ENCODE measurements at regions not wholly inside any gene's neighbourhood (a gene's known extent, or its start where the extent isn't known, plus 50 kb on each side); places are given as distances from the start of the nearest gene placed in this dataset.

DNA sequence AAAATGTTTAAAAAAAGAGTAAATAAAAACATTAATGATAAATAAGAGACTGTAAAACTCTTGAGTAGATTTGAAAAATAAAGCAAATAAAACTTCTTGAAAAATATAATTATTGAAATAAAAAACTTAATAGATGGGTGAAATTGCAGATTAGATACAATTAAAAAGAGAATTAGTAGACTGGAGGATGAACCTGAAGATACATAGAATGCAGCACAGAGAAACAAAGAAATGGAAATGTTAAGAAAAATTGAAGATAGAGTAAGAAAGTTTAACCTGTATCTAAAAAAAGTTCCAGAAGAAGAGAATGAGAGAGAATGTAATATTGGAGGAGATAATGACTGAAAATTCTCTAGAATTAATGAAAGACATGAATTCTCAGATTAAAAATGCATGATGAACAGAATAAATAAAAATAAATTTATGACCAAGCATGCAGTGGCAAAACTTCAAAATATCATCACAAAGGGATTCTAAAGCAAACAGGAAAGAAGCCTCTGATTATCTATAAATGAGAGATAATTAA, 438.1 kb upstream of the CLINT1 start:
- DNase-seq: no peak
- no peak for ATAC-seq

GRCh38 chr5:158294701-158295100, 435.8 kb upstream of the CLINT1 start:
- ATAC-seq (no peak), DNase-seq (no peak)

GRCh38 chr5:158292981-158293380, 434.0 kb upstream of the CLINT1 start:
- no peak for ATAC-seq
- no peak for DNase-seq

- DNase-seq: no peak
- ATAC-seq: no peak
Observed at GRCh38 chr5:158289967-158290366, 431.0 kb upstream of the CLINT1 start.

DNA sequence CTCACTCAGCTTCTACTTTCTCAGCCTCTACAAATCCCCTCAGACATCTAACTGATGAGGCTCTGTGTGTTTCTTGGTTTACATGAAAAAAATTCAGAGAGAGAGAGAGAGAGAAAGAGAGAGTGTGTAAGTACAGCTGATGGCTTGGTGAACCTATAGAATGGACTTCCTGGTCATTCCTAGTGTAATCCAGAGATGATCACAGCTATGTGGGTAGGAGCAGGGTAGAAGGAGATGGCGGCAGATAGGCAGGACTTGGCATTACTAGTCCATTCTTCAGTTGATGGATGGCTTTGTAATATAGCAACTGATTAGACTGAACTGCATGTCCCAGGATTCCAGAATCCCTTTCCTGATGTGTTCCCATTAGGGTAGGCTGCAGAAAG, 429.3 kb upstream of the CLINT1 start:
- DNase-seq: no peak
- ATAC-seq: no peak

DNA sequence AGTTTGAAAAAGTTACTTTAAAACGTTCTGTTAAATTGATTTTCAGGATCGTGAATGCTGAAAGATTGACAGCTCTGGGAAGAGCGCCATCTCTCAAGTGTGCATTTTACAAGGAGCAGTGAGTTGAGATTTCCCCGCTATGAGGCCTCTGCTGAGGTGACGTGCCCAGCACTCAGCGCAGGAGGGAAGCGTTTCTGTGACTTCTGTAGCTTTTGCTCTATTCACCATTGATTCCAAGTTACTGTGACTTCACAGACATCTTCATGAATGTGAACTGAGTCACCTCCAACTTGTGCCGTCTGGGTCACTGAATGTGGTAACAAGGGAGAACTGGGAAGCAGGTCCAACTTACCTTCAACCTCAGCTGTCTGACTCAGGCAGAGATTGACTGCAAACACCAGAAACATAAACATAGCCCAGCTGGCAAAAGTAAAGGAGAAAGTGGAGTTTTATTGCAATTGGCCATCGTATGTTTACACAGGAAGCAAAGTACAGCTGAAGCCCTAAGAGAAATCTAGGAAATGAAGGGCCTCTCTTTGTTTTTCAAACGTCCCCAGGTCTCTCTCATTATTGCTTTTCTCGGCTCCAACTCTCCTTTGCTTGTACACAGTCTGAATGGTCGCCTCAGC, 428.8 kb upstream of the CLINT1 start:
- DNase-seq (no peak), ATAC-seq (no peak)

DNA sequence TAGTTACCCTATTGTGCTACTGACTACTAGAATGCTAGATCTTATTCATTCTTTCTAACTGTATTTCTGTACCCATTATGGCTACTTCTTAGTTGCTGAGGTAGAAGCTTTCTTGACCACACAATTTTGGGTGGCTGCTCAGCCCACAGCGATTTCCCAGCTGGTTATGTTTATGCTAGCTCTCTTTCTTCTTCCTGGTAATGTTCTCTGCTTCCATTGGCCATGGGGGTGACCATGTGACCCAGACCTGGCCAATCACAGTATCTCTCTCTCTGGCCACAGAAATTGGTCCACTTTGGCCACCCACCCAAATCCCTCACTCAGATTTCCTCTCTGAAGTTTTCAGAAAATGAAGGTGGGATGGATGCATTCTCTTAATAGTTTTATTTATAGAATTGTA, 427.9 kb upstream of the CLINT1 start:
- no peak for ATAC-seq
- no peak for DNase-seq

GRCh38 chr5:158285698-158286097, 426.8 kb upstream of the CLINT1 start:
- DNase-seq (no peak), ATAC-seq (no peak)

GRCh38 chr5:158284242-158284641, 425.3 kb upstream of the CLINT1 start:
- no peak for DNase-seq
- no peak for ATAC-seq

- ATAC-seq (no peak), DNase-seq (no peak)
Observed at GRCh38 chr5:158283397-158283796, 424.5 kb upstream of the CLINT1 start.

DNA sequence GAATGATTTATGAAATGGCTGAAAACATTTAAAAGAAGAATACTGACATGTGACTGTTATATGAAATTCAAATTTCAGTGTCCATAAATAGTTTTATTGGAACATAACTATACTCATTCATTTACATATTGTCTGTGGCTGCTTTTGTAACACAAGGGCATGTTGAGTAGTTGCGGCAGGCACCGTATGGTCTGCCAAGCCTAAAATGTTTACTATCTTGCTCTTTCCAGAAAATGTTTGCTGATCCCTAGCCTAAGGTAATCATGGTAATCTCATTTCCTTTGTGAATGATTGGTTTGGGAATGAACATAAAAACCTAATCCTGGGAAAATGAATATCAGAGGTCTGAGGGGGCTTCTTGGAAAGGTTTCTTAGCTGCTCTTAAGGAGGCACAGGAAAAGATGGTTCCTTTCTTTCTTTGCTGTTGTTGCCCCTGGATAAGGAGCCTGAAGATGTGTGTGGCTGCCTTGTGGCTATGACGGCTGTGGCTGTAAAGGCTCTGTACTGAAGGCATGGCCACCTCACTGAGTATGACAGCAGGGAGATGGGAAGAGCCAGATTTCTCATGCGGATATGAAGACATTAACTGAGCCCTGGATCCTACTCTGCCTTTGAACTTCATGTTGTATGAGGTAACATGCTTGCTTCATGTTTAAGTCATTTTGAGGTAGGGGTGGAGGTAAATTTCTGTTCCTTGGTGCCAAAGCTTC, 419.4 kb upstream of the CLINT1 start:
- DNase-seq: no peak
- ATAC-seq: no peak

DNA sequence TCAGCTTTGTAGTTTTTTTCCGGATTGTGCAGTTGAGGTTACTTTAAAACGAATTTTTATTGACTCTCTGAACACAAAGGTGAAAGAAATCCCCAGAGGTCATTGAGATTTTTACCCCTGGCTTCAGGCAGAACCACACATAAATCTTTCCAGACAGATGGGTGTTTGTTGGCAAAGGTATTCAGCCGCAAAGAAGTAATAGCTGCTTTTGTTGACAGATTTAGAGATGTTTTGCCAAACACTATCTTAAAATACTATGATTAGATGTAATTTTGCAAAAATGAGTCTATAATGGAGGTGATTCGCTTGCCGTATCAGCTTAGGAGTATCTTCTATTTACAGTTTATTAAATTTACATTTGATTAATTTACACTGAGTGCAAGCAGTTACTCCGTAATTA, 418.3 kb upstream of the CLINT1 start:
- DNase-seq (no peak), ATAC-seq (no peak)

- DNase-seq: no peak
- no peak for ATAC-seq
Observed at GRCh38 chr5:158276692-158277091, 417.7 kb upstream of the CLINT1 start.

DNA sequence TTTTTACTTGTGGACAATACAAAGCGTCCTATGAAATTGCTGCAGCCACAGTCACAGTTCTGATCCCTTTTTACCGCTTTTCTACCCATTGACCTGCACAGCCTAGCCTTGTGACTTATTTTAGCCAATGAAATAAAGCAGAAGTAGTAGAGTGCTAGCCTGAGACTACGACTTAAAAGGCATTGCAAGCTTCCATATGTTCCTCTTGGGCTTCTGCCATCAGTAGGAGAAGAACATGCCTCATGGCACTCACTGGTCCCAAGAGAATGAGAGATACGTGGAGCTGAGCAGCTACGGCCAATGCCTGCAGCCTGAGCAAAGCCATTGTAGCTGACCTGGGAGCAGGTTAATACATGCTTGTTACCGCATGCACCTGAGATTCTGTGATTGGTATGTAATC, 416.6 kb upstream of the CLINT1 start:
- DNase-seq (no peak), ATAC-seq (no peak)

GRCh38 chr5:158273035-158273434, 414.1 kb upstream of the CLINT1 start:
- ATAC-seq: no peak

GRCh38 chr5:158272409-158272808, 413.5 kb upstream of the CLINT1 start:
- ATAC-seq (no peak), DNase-seq (no peak)

More at GRCh38 chr5:158273035-158273434, 414.1 kb upstream of the CLINT1 start:
- DNase-seq: no peak

- ATAC-seq (no peak), DNase-seq (no peak)
Observed at GRCh38 chr5:158270996-158271554, 412.1 kb upstream of the CLINT1 start.

DNA sequence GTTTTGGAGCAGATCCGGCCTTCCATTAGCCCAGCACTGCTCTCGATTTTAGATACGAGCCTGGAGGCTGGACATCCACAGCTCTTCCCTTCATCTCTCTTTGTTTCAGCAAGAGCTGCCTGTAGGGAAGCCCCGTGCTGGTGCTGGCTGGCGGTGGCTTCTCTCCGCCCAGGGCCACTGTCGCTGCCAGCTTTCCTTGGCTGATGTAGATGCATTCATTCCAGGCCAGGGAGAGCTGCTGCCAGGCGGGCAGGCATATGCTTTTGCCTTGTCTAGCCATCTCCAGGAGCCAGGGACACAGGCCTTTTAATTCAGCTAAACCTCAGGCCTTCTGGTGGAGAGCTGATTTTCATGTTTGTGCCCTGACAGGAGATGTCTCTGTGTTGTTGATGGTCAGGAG, 409.3 kb upstream of the CLINT1 start:
- no peak for ATAC-seq
- DNase-seq: no peak

GRCh38 chr5:158267228-158267627, 408.3 kb upstream of the CLINT1 start:
- DNase-seq (no peak), ATAC-seq (no peak)

DNA sequence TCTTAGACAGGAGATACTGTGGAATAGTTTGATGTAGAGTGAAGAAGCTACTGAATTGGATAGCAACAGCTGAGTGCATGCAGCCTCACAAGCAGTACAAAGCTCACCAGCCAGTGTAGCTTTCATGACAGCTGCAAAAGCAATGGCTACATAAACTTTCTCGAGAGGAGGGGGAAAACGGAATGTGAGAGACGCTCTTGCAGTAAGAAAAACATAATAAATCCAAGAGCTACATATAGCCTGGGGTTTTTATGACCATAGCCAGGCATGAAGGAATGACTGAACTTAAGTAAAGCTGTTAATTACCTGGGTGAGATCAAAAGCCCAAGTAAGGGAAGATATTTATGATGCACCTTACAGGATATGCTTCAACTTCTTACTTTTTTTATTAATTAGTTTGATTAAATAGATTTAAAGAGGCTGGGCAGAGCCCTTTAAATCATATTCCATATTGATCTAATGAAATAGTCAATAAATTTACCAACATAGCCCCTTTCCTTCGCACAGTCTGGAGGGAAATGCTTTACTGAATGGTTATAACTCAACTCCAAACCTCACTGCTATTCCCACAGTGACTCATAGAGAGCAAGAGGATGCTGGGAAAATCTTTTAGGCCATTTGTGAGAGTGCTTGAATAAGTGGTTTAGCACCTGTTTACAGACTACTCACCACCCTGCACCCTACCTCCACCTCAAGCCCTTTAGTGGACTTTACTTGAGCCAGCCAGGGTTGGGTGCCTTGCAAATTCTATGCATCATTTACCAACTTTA, 407.2 kb upstream of the CLINT1 start:
- DNase-seq (no peak), ATAC-seq (no peak)

GRCh38 chr5:158265346-158265745, 406.4 kb upstream of the CLINT1 start:
- ATAC-seq (no peak), DNase-seq (no peak)

- DNase-seq: no peak
- no peak for ATAC-seq
Observed at GRCh38 chr5:158264264-158264663, 405.3 kb upstream of the CLINT1 start.

Data from stimulated activated naive CD8-positive, alpha-beta T cell treated with anti-CD3 and anti-CD28 coated beads, Interleukin-15, Interleukin-2, amounts not matched to agents 100 U/mL and 50 U/mL, for 24 hours (primary cell).